Endothelial cell of umbilical vein (primary cell): ENCODE measurements at regions not wholly inside any gene's neighbourhood (a gene's known extent, or its start where the extent isn't known, plus 50 kb on each side); places are given as distances from the start of the nearest gene placed in this dataset.

ENCODE experiments used
- BruUV-seq: library from RNA; stranded (reverse); fragments of 400-500 nt; replicated peaks from 2 replicates; lab custom pipeline; 2021; lab: Mats Ljungman, UMichigan
- CTCF ChIA-PET: fragments of 300-600, 350-600 bp; sonication (Branson Sonifier 250); formaldehyde crosslinking; loops from one replicate; lab custom pipeline; 2021; ENCODE audit warnings: antibody characterized with exemption, inconsistent platforms; lab: Charles Lee
- POLR2A ChIA-PET: fragments of 300-600, 350-600 bp; sonication (Branson Sonifier 250); formaldehyde crosslinking; loops from one replicate; lab custom pipeline; 2021; ENCODE audit warnings: antibody characterized with exemption, inconsistent platforms; lab: Charles Lee
- DNase-seq: peaks from one replicate; pipeline ENCODE4 v3.0.0-alpha.2; 2011; ENCODE audit warnings: low read depth, low spot score
- FAIRE-seq: peaks from 2 replicates; lab custom pipeline; 2011; peaks lifted over from hg19 to GRCh38; lab: Jason Lieb, UNC
- H2AFZ ChIP-seq: 2 replicates; pipeline ENCODE4 v1.6.0; 2012; ENCODE audit warnings: low read depth, low read length, control low read depth, inconsistent platforms
- H3K27ac ChIP-seq: 2 replicates; pipeline ENCODE4 v1.5.1; 2011; ENCODE audit warnings: low read depth, mild to moderate bottlenecking, control low read depth, low read length, moderate library complexity; ENCODE audit not compliant: insufficient read depth
- H3K27me3 ChIP-seq, 2 experiments: 2 replicates each; pipeline versions ENCODE4 v1.6.0 to v1.6.1; 2011; ENCODE audit warnings: low read length in 2 of 2, mixed read lengths in 1 of 2; ENCODE audit not compliant: control insufficient read depth in 2 of 2, insufficient read depth in 2 of 2
- H3K36me3 ChIP-seq, 2 experiments: 2 replicates in 1 of 2; 3 replicates in 1 of 2; pipeline ENCODE4 v1.5.1; 2011; ENCODE audit warnings: low read length in 2 of 2, mild to moderate bottlenecking in 1 of 2, moderate library complexity in 1 of 2; ENCODE audit not compliant: control insufficient read depth in 2 of 2, insufficient read depth in 2 of 2; ENCODE audit errors: extremely low read depth in 1 of 2
- H3K4me1 ChIP-seq: 3 replicates; pipeline ENCODE4 v1.5.1; 2011; ENCODE audit warnings: mild to moderate bottlenecking, low read length; ENCODE audit not compliant: control insufficient read depth, insufficient read depth; ENCODE audit errors: extremely low read depth
- H3K4me2 ChIP-seq: 2 replicates; pipeline ENCODE4 v1.6.1; 2011; ENCODE audit warnings: low read length, control low read depth, mixed read lengths; ENCODE audit not compliant: insufficient read depth
- H3K4me3 ChIP-seq, 3 experiments: fragments of 200-600 bp in 1 of 3; sonication (generic), shearing (Covaris generic) in 1 of 3; replicated peaks in 1 of 3; 2 replicates each; pipeline ENCODE4 v1.5.1; 2011 to 2016; ENCODE audit warnings: control low read depth in 3 of 3, low read length in 3 of 3, mild to moderate bottlenecking in 2 of 3, inconsistent platforms in 1 of 3, low read depth in 1 of 3, moderate library complexity in 1 of 3; ENCODE audit not compliant: insufficient read depth in 1 of 3
- H3K79me2 ChIP-seq: 2 replicates; pipeline ENCODE4 v1.6.0; 2012; ENCODE audit warnings: low read length, inconsistent platforms; ENCODE audit not compliant: control insufficient read depth, insufficient read depth
- H3K9ac ChIP-seq: replicated peaks from 2 replicates; pipeline ENCODE3; 2011; ENCODE audit warnings: low read length, control low read depth; ENCODE audit not compliant: insufficient read depth; ENCODE audit errors: extremely low read depth
- H3K9me1 ChIP-seq: replicated peaks from 3 replicates; pipeline ENCODE4 v1.6.0; 2011; ENCODE audit warnings: mild to moderate bottlenecking, low read length; ENCODE audit not compliant: control insufficient read depth, insufficient read depth; ENCODE audit errors: extremely low read depth
- H3K9me3 ChIP-seq: replicated peaks from 2 replicates; pipeline ENCODE4 v1.5.1; 2012; ENCODE audit warnings: low read length, inconsistent platforms; ENCODE audit not compliant: control insufficient read depth, insufficient read depth
- H4K20me1 ChIP-seq: replicated peaks from 2 replicates; pipeline ENCODE3; 2011; ENCODE audit warnings: mild to moderate bottlenecking, low read length; ENCODE audit not compliant: control insufficient read depth, insufficient read depth; ENCODE audit errors: extremely low read depth
- EZH2 ChIP-seq: IDR thresholded peaks from 2 replicates; pipeline ENCODE4 v1.6.1; 2012; ENCODE audit warnings: borderline replicate concordance, low read depth, mild to moderate bottlenecking, moderate library complexity, low read length, inconsistent platforms; ENCODE audit not compliant: severe bottlenecking
- GATA2 ChIP-seq: IDR thresholded peaks from 2 replicates; pipeline ENCODE4 v1.7.0; 2011; ENCODE audit warnings: low read depth, mild to moderate bottlenecking, moderate library complexity, mixed read lengths, low read length; ENCODE audit not compliant: insufficient read length, insufficient read depth
- JUN ChIP-seq: IDR thresholded peaks from 2 replicates; pipeline ENCODE4 v1.6.1; 2011; ENCODE audit warnings: borderline replicate concordance, low read depth; ENCODE audit not compliant: insufficient read length, insufficient read depth
- MYC ChIP-seq: IDR thresholded peaks from one replicate; pipeline ENCODE4 v1.6.1; 2011; ENCODE audit warnings: mild to moderate bottlenecking, low read depth, low read length
- POLR2A ChIP-seq: IDR thresholded peaks from 2 replicates; pipeline ENCODE4 v1.6.1; 2012; ENCODE audit warnings: low read depth, mild to moderate bottlenecking, control low read depth, low read length
- POLR2AphosphoS5 ChIP-seq: IDR thresholded peaks from 2 replicates; pipeline ENCODE4 v1.6.1; 2012; ENCODE audit warnings: low read depth, mild to moderate bottlenecking, control low read depth, low read length, moderate library complexity; ENCODE audit not compliant: insufficient read depth
- dilution Hi-C: fragments of 300-500 bp; cut with MboI; formaldehyde crosslinking; loops from one replicate; pipeline ENCODE4 v1.15.0; 2019; ENCODE audit warnings: low sequenced_read_pairs; ENCODE audit not compliant: extremely low pct_ligation_motif_present
- intact Hi-C: fragments of 100-400 bp; cut with micrococcal nuclease; formaldehyde crosslinking; loops from one replicate; pipeline ENCODE4 v1.10.0; 2022
- TF ChIP-seq, protein P1 (sequence below): IDR thresholded peaks from 2 replicates; pipeline ENCODE4 v1.6.1; 2011; ENCODE audit not compliant: insufficient read depth, insufficient read length

DNA sequence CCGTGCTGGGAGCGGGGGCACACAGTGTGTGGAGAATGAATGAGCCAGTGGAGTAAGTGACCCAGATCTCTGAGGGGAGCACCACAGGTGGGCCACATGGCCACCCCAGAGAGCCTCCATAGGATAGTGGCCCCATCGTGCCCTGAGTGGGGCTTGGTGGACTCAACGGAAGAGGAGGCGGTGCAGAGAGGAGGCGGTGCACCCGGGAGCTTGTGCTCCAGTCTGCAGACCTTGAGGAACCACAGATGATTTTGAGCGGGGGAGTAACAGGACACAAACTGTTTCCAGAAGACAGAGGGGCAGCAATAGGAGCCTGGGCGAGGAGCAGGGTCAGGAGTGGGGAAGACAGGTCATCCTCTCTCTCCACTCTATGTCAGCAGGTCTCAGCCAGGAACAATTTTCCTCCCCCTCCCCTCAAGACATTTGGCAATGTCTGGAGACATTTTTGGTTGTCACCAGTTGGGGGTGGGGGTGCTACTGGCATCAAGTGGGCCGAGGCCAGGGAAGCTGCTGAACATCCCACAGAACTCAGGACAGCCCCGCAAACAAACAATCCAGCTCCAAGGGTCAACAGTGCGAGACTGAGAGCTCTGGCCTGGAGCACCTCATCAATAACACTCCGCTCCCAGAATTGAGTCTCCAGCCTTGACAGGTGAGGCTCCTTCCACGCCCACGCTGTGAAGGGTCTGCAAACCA, 182.2 kb downstream of the USP12 start:
- Histone ChIP-seq H3K36me3 (no peaks in the 10 kb centered on the region), H4K20me1 (no peaks in the 10 kb centered on the region), H3K9me3 (no peaks in the 10 kb centered on the region), H3K4me1 (no peaks in the 10 kb centered on the region), H2AFZ (no peak overlapping the region), H3K27ac (no peak overlapping the region), H3K9ac (no peak overlapping the region), H3K9me1 (no peaks in the 10 kb centered on the region), H3K79me2 (no peaks in the 10 kb centered on the region), H3K4me3 (no peak overlapping the region), H3K27me3 (peaks cover 2 to 4% of the 10 kb centered on the region in 2 experiments), H3K4me2 (no peak overlapping the region)
- POLR2A ChIA-PET = no interaction called here
- no TSS peak for BruUV-seq
- intact Hi-C loops = loop anchor here (10.0 kb wide), 1 partner anchor 995 kb away; the partner anchor contains the start of gene URAD
- no peak for DNase-seq
- CTCF ChIA-PET = interaction anchor here (6.0 to 9.8 kb wide), 2 partner anchors 294 to 368 kb away, joined by 98 to 343 read pairs; no protein-coding TSS in a partner anchor
- dilution Hi-C loops = no loop called here
- no peak for FAIRE-seq
- TF ChIP-seq MYC (no peak), POLR2AphosphoS5 (no peak), JUN (no peak), POLR2A (no peak)
- TF ChIP-seq, protein P1, sequence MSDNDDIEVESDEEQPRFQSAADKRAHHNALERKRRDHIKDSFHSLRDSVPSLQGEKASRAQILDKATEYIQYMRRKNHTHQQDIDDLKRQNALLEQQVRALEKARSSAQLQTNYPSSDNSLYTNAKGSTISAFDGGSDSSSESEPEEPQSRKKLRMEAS = no peak

DNA sequence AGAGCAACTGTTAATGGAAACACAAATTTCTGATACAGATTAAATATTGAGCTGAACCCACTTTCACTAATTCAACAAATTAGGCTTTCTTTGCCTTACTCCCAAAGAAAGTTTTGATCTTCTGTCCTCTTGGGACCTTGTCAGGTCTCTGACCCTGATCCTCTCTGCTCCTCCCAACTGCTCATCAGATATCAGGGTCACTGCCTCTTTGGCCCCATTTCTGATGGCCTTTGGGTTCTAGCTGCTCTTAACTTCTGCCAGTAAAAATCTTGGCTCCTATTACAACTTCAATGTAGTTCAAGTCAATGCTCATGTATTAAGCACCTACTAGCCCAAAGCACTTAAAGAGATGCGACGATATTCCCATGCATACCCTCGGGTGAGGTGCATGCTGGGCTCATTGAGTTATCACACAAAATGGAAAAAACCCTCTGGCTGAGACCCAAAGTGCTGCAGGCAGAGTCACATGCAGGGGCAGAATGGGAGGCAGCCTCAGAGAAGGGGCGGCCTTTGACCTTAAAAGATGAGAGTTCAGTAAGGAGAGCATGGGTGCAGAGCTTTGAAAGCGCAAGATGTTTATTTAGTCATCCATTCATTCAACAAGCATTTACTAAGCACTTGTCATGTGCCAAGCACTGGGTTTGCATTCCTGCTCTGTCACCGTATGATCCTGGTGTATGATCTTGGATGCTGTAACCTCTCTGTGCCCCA, 183.4 kb downstream of the USP12 start:
- BruUV-seq = no TSS peak
- CTCF ChIA-PET = interaction anchor here (0.8 to 9.8 kb wide), 7 partner anchors 9 to 387 kb away, joined by 3 to 343 read pairs (median 4); no protein-coding TSS in a partner anchor

More for the DNA sequence above, 183.4 kb downstream of the USP12 start:
- no peak overlapping the region for H2AFZ ChIP-seq
- H3K4me2 ChIP-seq = no peak overlapping the region
- POLR2A ChIA-PET = no interaction called here
- no peak overlapping the region for H3K9ac ChIP-seq
- H3K79me2 ChIP-seq = no peaks in the 10 kb centered on the region
- peaks cover 2 to 4% of the 10 kb centered on the region in 2 experiments for H3K27me3 ChIP-seq
- H3K36me3 ChIP-seq = no peaks in the 10 kb centered on the region
- no peaks in the 10 kb centered on the region for H3K9me1 ChIP-seq
- FAIRE-seq = no peak
- TF ChIP-seq EZH2 (no peak), POLR2A (no peak), MYC (no peak), GATA2 (no peak), JUN (no peak), POLR2AphosphoS5 (no peak)
- TF ChIP-seq, protein P1 = no peak
- no peaks in the 10 kb centered on the region for H4K20me1 ChIP-seq
- no peak overlapping the region for H3K27ac ChIP-seq
- H3K4me3 ChIP-seq = no peak overlapping the region
- dilution Hi-C loops (no loop called here), intact Hi-C loops (loop anchor here (10.0 kb wide), 1 partner anchor 997 kb away; the partner anchor contains the start of gene URAD)
- H3K9me3 ChIP-seq = no peaks in the 10 kb centered on the region
- no peak for DNase-seq
- H3K4me1 ChIP-seq = peaks cover 4% of the 10 kb centered on the region
